ENCODE measurements at regions not wholly inside any gene's neighbourhood (a gene's known extent, or its start where the extent isn't known, plus 50 kb on each side); places are given as distances from the start of the nearest gene placed in this dataset.

DNA sequence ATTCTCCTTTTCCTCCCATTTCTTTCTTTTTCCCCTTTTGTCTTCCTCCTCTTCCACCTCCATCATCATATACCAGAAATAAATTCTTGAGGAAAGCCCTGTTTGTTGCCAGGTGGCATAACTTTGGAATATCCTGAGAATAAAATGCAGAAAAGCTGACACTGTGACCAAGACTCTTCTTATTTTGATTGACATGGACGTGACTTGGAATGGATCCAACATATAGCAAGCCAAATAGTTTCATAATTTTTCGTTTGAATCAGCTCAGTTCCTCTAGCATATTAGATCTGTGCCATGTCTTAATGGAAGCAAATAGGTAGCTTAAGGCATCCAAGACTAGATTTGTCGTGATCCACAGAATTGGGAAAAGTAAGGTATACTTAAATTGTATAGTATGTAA is 354.7 kb upstream of the FIGN start:
- DNase-seq (ENCODE audit: low read depth, low spot score): no peak

GRCh38 chr2:164084066-164084465 is 348.3 kb upstream of the FIGN start:
- DNase-seq (ENCODE audit: low read depth, low spot score): no peak
- no peak overlapping the region for H3K4me2 ChIP-seq (ENCODE audit: control insufficient read depth, extremely low read depth, insufficient read depth, low read depth, low read length)
- H3K9me1 ChIP-seq (ENCODE audit: control insufficient read depth, extremely low read depth, insufficient read depth, low read length): no peaks in the 10 kb centered on the region
- no peak for FAIRE-seq
- TF ChIP-seq EZH2 (IDR thresholded peaks at IDR 0.05; ENCODE audit: low read length): no peak
- H4K20me1 ChIP-seq (ENCODE audit: control insufficient read depth, extremely low read depth, insufficient read depth, low read length): no peaks in the 10 kb centered on the region
- no peak overlapping the region for H2AFZ ChIP-seq (ENCODE audit: control insufficient read depth, low read length)
- no peaks in the 10 kb centered on the region for H3K79me2 ChIP-seq (ENCODE audit: control insufficient read depth, insufficient read depth, low read length)
- no peak overlapping the region for H3K27ac ChIP-seq (ENCODE audit: control insufficient read depth, insufficient read depth, low read length)
- H3K4me1 ChIP-seq (ENCODE audit: control insufficient read depth, extremely low read depth, insufficient read depth, low read length): no peaks in the 10 kb centered on the region
- H3K9ac ChIP-seq (ENCODE audit: control insufficient read depth, extremely low read depth, insufficient read depth, low read length): no peak overlapping the region
- dilution Hi-C loops (cut with MboI; ENCODE audit: extremely low pct_ligation_motif_present, low sequenced_read_pairs): no loop called here
- H3K27me3 ChIP-seq (ENCODE audit: control insufficient read depth, extremely low read depth, insufficient read depth, low read length): no peaks in the 10 kb centered on the region
- no peak overlapping the region for H3K4me3 ChIP-seq (ENCODE audit: control insufficient read depth in 2 of 3, extremely low read depth in 1 of 3, insufficient read depth in 2 of 3, low read depth in 1 of 3, low read length in 3 of 3)
- no peaks in the 10 kb centered on the region for H3K9me3 ChIP-seq (ENCODE audit: control insufficient read depth, low read depth, low read length)
- no peaks in the 10 kb centered on the region for H3K36me3 ChIP-seq (ENCODE audit: control insufficient read depth in 2 of 2, extremely low read depth in 1 of 2, insufficient read depth in 2 of 2, low read length in 2 of 2)

More for the DNA sequence above, 354.7 kb upstream of the FIGN start:
- Histone ChIP-seq H3K9me1 (ENCODE audit: control insufficient read depth, extremely low read depth, insufficient read depth, low read length) (no peaks in the 10 kb centered on the region), H3K4me3 (ENCODE audit: control insufficient read depth in 2 of 3, extremely low read depth in 1 of 3, insufficient read depth in 2 of 3, low read depth in 1 of 3, low read length in 3 of 3) (no peak overlapping the region), H2AFZ (ENCODE audit: control insufficient read depth, low read length) (no peak overlapping the region), H3K79me2 (ENCODE audit: control insufficient read depth, insufficient read depth, low read length) (no peaks in the 10 kb centered on the region), H3K36me3 (ENCODE audit: control insufficient read depth in 2 of 2, extremely low read depth in 1 of 2, insufficient read depth in 2 of 2, low read length in 2 of 2) (no peaks in the 10 kb centered on the region), H3K27ac (ENCODE audit: control insufficient read depth, insufficient read depth, low read length) (no peak overlapping the region), H4K20me1 (ENCODE audit: control insufficient read depth, extremely low read depth, insufficient read depth, low read length) (no peaks in the 10 kb centered on the region), H3K9me3 (ENCODE audit: control insufficient read depth, low read depth, low read length) (no peaks in the 10 kb centered on the region), H3K4me2 (ENCODE audit: control insufficient read depth, extremely low read depth, insufficient read depth, low read depth, low read length) (no peak overlapping the region), H3K4me1 (ENCODE audit: control insufficient read depth, extremely low read depth, insufficient read depth, low read length) (no peaks in the 10 kb centered on the region), H3K9ac (ENCODE audit: control insufficient read depth, extremely low read depth, insufficient read depth, low read length) (no peak overlapping the region), H3K27me3 (ENCODE audit: control insufficient read depth, extremely low read depth, insufficient read depth, low read length) (no peaks in the 10 kb centered on the region)
- no peak for FAIRE-seq
- no peak for TF ChIP-seq EZH2 (IDR thresholded peaks at IDR 0.05; ENCODE audit: low read length)
- TF ChIP-seq, protein P1, sequence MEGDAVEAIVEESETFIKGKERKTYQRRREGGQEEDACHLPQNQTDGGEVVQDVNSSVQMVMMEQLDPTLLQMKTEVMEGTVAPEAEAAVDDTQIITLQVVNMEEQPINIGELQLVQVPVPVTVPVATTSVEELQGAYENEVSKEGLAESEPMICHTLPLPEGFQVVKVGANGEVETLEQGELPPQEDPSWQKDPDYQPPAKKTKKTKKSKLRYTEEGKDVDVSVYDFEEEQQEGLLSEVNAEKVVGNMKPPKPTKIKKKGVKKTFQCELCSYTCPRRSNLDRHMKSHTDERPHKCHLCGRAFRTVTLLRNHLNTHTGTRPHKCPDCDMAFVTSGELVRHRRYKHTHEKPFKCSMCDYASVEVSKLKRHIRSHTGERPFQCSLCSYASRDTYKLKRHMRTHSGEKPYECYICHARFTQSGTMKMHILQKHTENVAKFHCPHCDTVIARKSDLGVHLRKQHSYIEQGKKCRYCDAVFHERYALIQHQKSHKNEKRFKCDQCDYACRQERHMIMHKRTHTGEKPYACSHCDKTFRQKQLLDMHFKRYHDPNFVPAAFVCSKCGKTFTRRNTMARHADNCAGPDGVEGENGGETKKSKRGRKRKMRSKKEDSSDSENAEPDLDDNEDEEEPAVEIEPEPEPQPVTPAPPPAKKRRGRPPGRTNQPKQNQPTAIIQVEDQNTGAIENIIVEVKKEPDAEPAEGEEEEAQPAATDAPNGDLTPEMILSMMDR (optimal IDR thresholded peaks at IDR 0.05 in 1 of 3, IDR thresholded peaks at IDR 0.05 in 1 of 3, conservative IDR thresholded peaks at IDR 0.05 in 1 of 3; ENCODE audit: extremely low read depth in 1 of 3, insufficient read depth in 2 of 3, low read length in 3 of 3): no peak
- dilution Hi-C loops (cut with MboI; ENCODE audit: extremely low pct_ligation_motif_present, low sequenced_read_pairs): no loop called here

DNA sequence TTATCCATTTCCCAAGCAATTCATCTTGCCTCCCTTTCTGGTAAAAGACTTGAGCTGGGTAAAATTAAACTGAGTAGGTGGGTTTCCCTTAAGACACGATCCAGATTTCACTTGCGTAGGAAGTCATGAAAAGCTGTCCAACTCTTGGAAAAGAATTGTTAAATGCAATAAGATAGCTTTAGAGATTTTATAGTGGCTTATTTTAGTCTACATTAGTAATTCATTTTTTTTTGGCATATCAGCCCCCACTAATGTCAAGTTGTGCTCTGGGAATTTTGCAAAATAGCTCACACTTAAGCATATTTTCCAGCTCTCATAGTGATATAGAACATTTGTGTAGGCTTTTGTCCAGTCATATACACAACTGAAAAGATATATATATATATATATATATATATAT is 344.7 kb upstream of the FIGN start:
- no peaks in the 10 kb centered on the region for H3K4me1 ChIP-seq (ENCODE audit: control insufficient read depth, extremely low read depth, insufficient read depth, low read length)
- TF ChIP-seq, protein P1 (optimal IDR thresholded peaks at IDR 0.05 in 1 of 3, IDR thresholded peaks at IDR 0.05 in 1 of 3, conservative IDR thresholded peaks at IDR 0.05 in 1 of 3; ENCODE audit: extremely low read depth in 1 of 3, insufficient read depth in 2 of 3, low read length in 3 of 3): no peak
- no peak for TF ChIP-seq EZH2 (IDR thresholded peaks at IDR 0.05; ENCODE audit: low read length)
- H3K9ac ChIP-seq (ENCODE audit: control insufficient read depth, extremely low read depth, insufficient read depth, low read length): no peak overlapping the region
- DNase-seq (ENCODE audit: low read depth, low spot score) (no peak), FAIRE-seq (no peak)
- H2AFZ ChIP-seq (ENCODE audit: control insufficient read depth, low read length): no peak overlapping the region
- H3K36me3 ChIP-seq (ENCODE audit: control insufficient read depth in 2 of 2, extremely low read depth in 1 of 2, insufficient read depth in 2 of 2, low read length in 2 of 2): no peaks in the 10 kb centered on the region
- H3K27ac ChIP-seq (ENCODE audit: control insufficient read depth, insufficient read depth, low read length): no peak overlapping the region
- H3K9me3 ChIP-seq (ENCODE audit: control insufficient read depth, low read depth, low read length): no peaks in the 10 kb centered on the region
- H3K4me3 ChIP-seq (ENCODE audit: control insufficient read depth in 2 of 3, extremely low read depth in 1 of 3, insufficient read depth in 2 of 3, low read depth in 1 of 3, low read length in 3 of 3): no peak overlapping the region
- H3K4me2 ChIP-seq (ENCODE audit: control insufficient read depth, extremely low read depth, insufficient read depth, low read depth, low read length): no peak overlapping the region
- no peaks in the 10 kb centered on the region for H4K20me1 ChIP-seq (ENCODE audit: control insufficient read depth, extremely low read depth, insufficient read depth, low read length)
- H3K79me2 ChIP-seq (ENCODE audit: control insufficient read depth, insufficient read depth, low read length): no peaks in the 10 kb centered on the region
- dilution Hi-C loops (cut with MboI; ENCODE audit: extremely low pct_ligation_motif_present, low sequenced_read_pairs): no loop called here
- H3K9me1 ChIP-seq (ENCODE audit: control insufficient read depth, extremely low read depth, insufficient read depth, low read length): no peaks in the 10 kb centered on the region
- no peaks in the 10 kb centered on the region for H3K27me3 ChIP-seq (ENCODE audit: control insufficient read depth, extremely low read depth, insufficient read depth, low read length)
